ENCODE measurements at regions not wholly inside any gene's neighbourhood (a gene's known extent, or its start where the extent isn't known, plus 50 kb on each side); places are given as distances from the start of the nearest gene placed in this dataset.

GRCh38 chr1:223038288-223039006, 104.6 kb downstream of the TLR5 start:
- Histone ChIP-seq H3K9ac (replicated peaks in 1 of 4; ENCODE audit: extremely low read depth in 1 of 4, low read depth in 3 of 4, low read length in 3 of 4) (no peak overlapping the region), H3K79me1 (ENCODE audit: low read depth, low read length) (no peaks in the 10 kb centered on the region; the same call in 1 of the 2 replicates), H3K56ac (replicated peaks; ENCODE audit: insufficient read length, low read depth, low read length) (no peak overlapping the region), H3K27ac (ENCODE audit: low read depth, low read length) (no peak overlapping the region), H3K79me2 (ENCODE audit: control insufficient read depth in 1 of 2, insufficient read depth in 2 of 2, low read length in 2 of 2) (peaks cover 0 to 11% of the 10 kb centered on the region in 2 experiments; a peak in 1 of 4 replicates), H3K4ac (replicated peaks; ENCODE audit: insufficient read length, low read depth, low read length) (no peak overlapping the region), H3K14ac (ENCODE audit: insufficient read length) (no peak overlapping the region), H2BK12ac (ENCODE audit: low read depth, low read length) (peak overlapping the region; percentile 35; the same call in 1 of the 2 replicates), H4K8ac (ENCODE audit: extremely low read depth, insufficient read depth, low read length) (no peak overlapping the region; the same call in 1 of the 2 replicates), H2AK5ac (ENCODE audit: low read depth, low read length) (0 out of 2 replicates have a peak overlapping the region, but pooled peaks have one; percentile 41), H3K27me3 (replicated peaks in 1 of 4; ENCODE audit: control insufficient read depth in 3 of 4, extremely low read depth in 1 of 4, insufficient read depth in 3 of 4, low read length in 3 of 4) (peaks cover 0 to 2% (median 0%) of the 10 kb centered on the region in 4 experiments; a peak in 1 of 7 replicates), H3K18ac (ENCODE audit: extremely low read depth, low read length) (no peak overlapping the region), H4K5ac (ENCODE audit: insufficient read length, low read depth, low read length) (no peak overlapping the region), H2BK5ac (ENCODE audit: low read depth, low read length) (no peak overlapping the region), H3K9me3 (ENCODE audit: insufficient read depth in 2 of 2, low read depth in 1 of 2, low read length in 1 of 2) (no peaks in the 10 kb centered on the region), H3K23me2 (ENCODE audit: low read depth, low read length) (no peaks in the 10 kb centered on the region), H2AFZ (ENCODE audit: low read length) (no peak overlapping the region), H4K20me1 (replicated peaks in 1 of 2; ENCODE audit: control insufficient read depth in 1 of 2, insufficient read depth in 2 of 2, low read length in 2 of 2) (no peaks in the 10 kb centered on the region), H3K4me2 (ENCODE audit: insufficient read depth in 1 of 2, low read depth in 2 of 2, low read length in 2 of 2) (no peak overlapping the region), H2BK20ac (ENCODE audit: low read length) (peak overlapping the region; percentile 32; the same call in 1 of the 2 replicates), H2BK15ac (ENCODE audit: low read length) (0 out of 2 replicates have a peak overlapping the region, but pooled peaks have one; percentile 53), H2BK120ac (replicated peaks; ENCODE audit: low read depth, low read length) (no peak overlapping the region), H3K4me3 (ENCODE audit: extremely low read depth in 1 of 4, insufficient read depth in 2 of 4, low read depth in 3 of 4, low read length in 4 of 4) (no peak overlapping the region), H3K4me1 (replicated peaks in 1 of 4; ENCODE audit: control insufficient read depth in 3 of 4, insufficient read depth in 4 of 4, low read length in 3 of 4) (peaks cover 0 to 10% (median 4%) of the 10 kb centered on the region in 4 experiments; a peak in 6 of 7 replicates), H3K36me3 (ENCODE audit: control insufficient read depth in 2 of 4, insufficient read depth in 4 of 4, low read length in 3 of 4) (peaks cover 0 to 4% (median 0%) of the 10 kb centered on the region in 4 experiments; a peak in 1 of 8 replicates), H3K23ac (ENCODE audit: insufficient read length) (no peak overlapping the region), H4K91ac (replicated peaks; ENCODE audit: insufficient read length, low read length) (no peak overlapping the region)
- POLR2A ChIA-PET (ENCODE audit: partially characterized antibody), result interaction anchor here (0.6 to 5.7 kb wide), 7 partner anchors 8 to 23 kb away, joined by 3 to 53 read pairs (median 10); no protein-coding TSS in a partner anchor
- CTCF ChIA-PET (ENCODE audit: partially characterized antibody), result interaction anchor here (1.1 to 3.1 kb wide), 9 partner anchors 15 to 645 kb away, joined by 3 to 10 read pairs (median 3); no protein-coding TSS in a partner anchor
- FAIRE-seq (no peak), DNase-seq (ENCODE audit: low read depth in 1 of 2, low spot score in 2 of 2) (no peak)
- WGBS, 2 experiments (ENCODE audit: extremely low coverage in 1 of 2, insufficient coverage in 1 of 2, insufficient read length in 1 of 2, insufficient replicate concordance in 2 of 2, low coverage in 1 of 2, low lambda C conversion rate in 2 of 2, missing lambda C conversion rate in 1 of 2), result 92% methylated on average over 15 of the region's 19 CpGs; no CpG with 5 or more reads in 1 of the 2 experiments
- no peak for TF ChIP-seq CTBP2 (IDR thresholded peaks at IDR 0.05; ENCODE audit: borderline replicate concordance, insufficient read depth, insufficient read length, low read length)
- TF ChIP-seq MAFK (IDR thresholded peaks at IDR 0.05; ENCODE audit: low read depth, low read length), result no peak
- no peak for TF ChIP-seq TBP (IDR thresholded peaks at IDR 0.05; ENCODE audit: low read depth, low read length)
- TF ChIP-seq MAX (IDR thresholded peaks at IDR 0.05), result peak; percentile 12; the same call in 1 of the 2 replicates
